CD4-positive, alpha-beta T cell (primary cell): ENCODE measurements at regions not wholly inside any gene's neighbourhood (a gene's known extent, or its start where the extent isn't known, plus 50 kb on each side); places are given as distances from the start of the nearest gene placed in this dataset.

ENCODE experiments used
- ATAC-seq: fragments of 200-7000 bp; cut with Tn5 transposase; one replicate; pipeline ENCODE4 v1.10.0; 2022; ENCODE audit warnings: mild to moderate bottlenecking; ENCODE audit not compliant: poor library complexity
- CTCF ChIA-PET: fragments of 350-600 bp; sonication (Branson Sonifier 250); formaldehyde crosslinking; loops from one replicate; lab custom pipeline; 2021; ENCODE audit warnings: antibody characterized with exemption, inconsistent platforms; lab: Charles Lee
- POLR2A ChIA-PET: fragments of 350-600 bp; sonication (Branson Sonifier 250); formaldehyde crosslinking; loops from one replicate; lab custom pipeline; 2021; ENCODE audit warnings: antibody characterized with exemption, inconsistent platforms; lab: Charles Lee
- DNase-seq, 14 experiments: peaks; one replicate each; pipeline ENCODE4 v3.0.0-alpha.2; 2013 to 2020; ENCODE audit warnings: mixed read lengths in 2 of 14
- H3K27ac ChIP-seq, 2 donors: one replicate each; pipeline versions ENCODE4 v1.5.1 to v1.7.0; 2013; ENCODE audit warnings: low read length in 2 of 2, low read depth in 1 of 2, mild to moderate bottlenecking in 1 of 2
- H3K27me3 ChIP-seq, 2 experiments: 1 replicate in 1 of 2; 2 replicates in 1 of 2; pipeline versions ENCODE4 v1.6.1 to v1.7.0; 2013; ENCODE audit warnings: low read length in 2 of 2, control low read depth in 1 of 2, mild to moderate bottlenecking in 1 of 2, moderate library complexity in 1 of 2; ENCODE audit not compliant: insufficient read depth in 2 of 2, control insufficient read depth in 1 of 2
- H3K36me3 ChIP-seq: one replicate; pipeline ENCODE4 v1.6.1; 2013; ENCODE audit warnings: low read length, control low read depth; ENCODE audit not compliant: insufficient read depth
- H3K4me1 ChIP-seq: one replicate; pipeline ENCODE4 v1.6.1; 2013; ENCODE audit warnings: low read length, control low read depth; ENCODE audit not compliant: insufficient read depth
- H3K4me3 ChIP-seq: one replicate; pipeline ENCODE4 v1.5.1; 2013; ENCODE audit warnings: mild to moderate bottlenecking, low read length, moderate library complexity
- H3K9me3 ChIP-seq, 2 experiments: 1 replicate in 1 of 2; 2 replicates in 1 of 2; pipeline versions ENCODE4 v1.6.1 to v1.7.0; 2013; ENCODE audit warnings: low read length in 2 of 2, mild to moderate bottlenecking in 2 of 2, control low read depth in 1 of 2, moderate library complexity in 1 of 2; ENCODE audit not compliant: control insufficient read depth in 1 of 2, insufficient read depth in 1 of 2
- H3K27ac Mint-ChIP-seq: one replicate; pipeline ENCODE4 v1.8.0; 2020; ENCODE audit warnings: mixed read lengths
- H3K27me3 Mint-ChIP-seq: one replicate; pipeline ENCODE4 v1.8.0; 2021; ENCODE audit warnings: mixed read lengths
- H3K36me3 Mint-ChIP-seq: one replicate; pipeline ENCODE4 v1.8.0; 2021; ENCODE audit warnings: low read depth, mixed read lengths
- H3K4me1 Mint-ChIP-seq: one replicate; pipeline ENCODE4 v1.8.0; 2021; ENCODE audit warnings: low read depth, mixed read lengths
- H3K4me3 Mint-ChIP-seq: one replicate; pipeline ENCODE4 v1.8.0; 2020; ENCODE audit warnings: mild to moderate bottlenecking, mixed read lengths
- H3K9me3 Mint-ChIP-seq: one replicate; pipeline ENCODE4 v1.8.0; 2020; ENCODE audit warnings: mixed read lengths
- CTCF ChIP-seq: fragments of 200-600 bp; IDR thresholded peaks from one replicate; pipeline ENCODE4 v1.8.0; 2022; ENCODE audit warnings: antibody characterized with exemption, mild to moderate bottlenecking
- intact Hi-C, 2 experiments: fragments of 100-400 bp; cut with DNase I in 1 of 2; cut with micrococcal nuclease in 1 of 2; formaldehyde crosslinking; loops; one replicate each; pipeline versions ENCODE4 v1.15.1 to v1.9.0; 2023 to 2025; cut with DNase I, micrococcal nuclease

- Histone ChIP-seq H3K9me3 (no peaks in the 10 kb centered on the region), H3K27ac (no peak overlapping the region), H3K4me1 (no peaks in the 10 kb centered on the region), H3K4me3 (no peak overlapping the region), H3K36me3 (no peaks in the 10 kb centered on the region), H3K27me3 (no peaks in the 10 kb centered on the region)
- DNase-seq (no peak), ATAC-seq (no peak)
- ChIA-PET CTCF (no interaction called here), POLR2A (no interaction called here)
- H3K36me3 Mint-ChIP-seq, result no peaks in the 10 kb centered on the region
- H3K9me3 Mint-ChIP-seq, result peaks cover 17% of the 10 kb centered on the region
- intact Hi-C loops, result loop anchor here in 1 of 2 experiments (10.0 kb wide), 1 partner anchor 58 kb away; no protein-coding TSS in a partner anchor
- TF ChIP-seq CTCF, result no peak
- H3K27me3 Mint-ChIP-seq, result no peaks in the 10 kb centered on the region
- H3K4me1 Mint-ChIP-seq, result no peaks in the 10 kb centered on the region
- no peak overlapping the region for H3K27ac Mint-ChIP-seq
- H3K4me3 Mint-ChIP-seq, result no peak overlapping the region
Observed at GRCh38 chr13:55062662-55063061, 2034.0 kb downstream of the OLFM4 start.

GRCh38 chr13:55067946-55068345, 2039.3 kb downstream of the OLFM4 start:
- no peaks in the 10 kb centered on the region for H3K27me3 ChIP-seq
- POLR2A ChIA-PET, result no interaction called here
- Mint-ChIP-seq H3K4me1 (no peaks in the 10 kb centered on the region), H3K4me3 (no peak overlapping the region), H3K9me3 (peaks cover 21% of the 10 kb centered on the region), H3K27ac (no peak overlapping the region), H3K36me3 (no peaks in the 10 kb centered on the region), H3K27me3 (no peaks in the 10 kb centered on the region)
- peaks cover 0 to 5% of the 10 kb centered on the region in 2 experiments for H3K9me3 ChIP-seq
- no peak overlapping the region for H3K4me3 ChIP-seq
- no peak for TF ChIP-seq CTCF
- ATAC-seq, result no peak
- no peak for DNase-seq
- H3K27ac ChIP-seq, result no peak overlapping the region
- no peaks in the 10 kb centered on the region for H3K4me1 ChIP-seq
- H3K36me3 ChIP-seq, result no peaks in the 10 kb centered on the region
- CTCF ChIA-PET, result no interaction called here
- intact Hi-C loops, result loop anchor here in 1 of 2 experiments (10.0 kb wide), 1 partner anchor 63 kb away; no protein-coding TSS in a partner anchor

- Histone ChIP-seq H3K9me3 (peaks cover 0 to 5% of the 10 kb centered on the region in 2 experiments), H3K27ac (no peak overlapping the region), H3K36me3 (no peaks in the 10 kb centered on the region), H3K27me3 (no peaks in the 10 kb centered on the region), H3K4me1 (no peaks in the 10 kb centered on the region), H3K4me3 (no peak overlapping the region)
- intact Hi-C loops, result loop anchor here in 1 of 2 experiments (10.0 kb wide), 1 partner anchor 65 kb away; no protein-coding TSS in a partner anchor
- DNase-seq (no peak), ATAC-seq (no peak)
- H3K4me3 Mint-ChIP-seq, result no peak overlapping the region
- no peaks in the 10 kb centered on the region for H3K36me3 Mint-ChIP-seq
- H3K4me1 Mint-ChIP-seq, result no peaks in the 10 kb centered on the region
- POLR2A ChIA-PET, result no interaction called here
- no peak for TF ChIP-seq CTCF
- H3K27ac Mint-ChIP-seq, result no peak overlapping the region
- H3K9me3 Mint-ChIP-seq, result peaks cover 18% of the 10 kb centered on the region
- CTCF ChIA-PET, result no interaction called here
- H3K27me3 Mint-ChIP-seq, result no peaks in the 10 kb centered on the region
Observed at GRCh38 chr13:55069746-55070145, 2041.1 kb downstream of the OLFM4 start.
